ENCODE measurements at regions not wholly inside any gene's neighbourhood (a gene's known extent, or its start where the extent isn't known, plus 50 kb on each side); places are given as distances from the start of the nearest gene placed in this dataset.

GRCh38 chr6:137692806-137693205, 174.3 kb upstream of the TNFAIP3 start:
- no peaks in the 10 kb centered on the region for H3K9me3 ChIP-seq
- ATAC-seq (no peak), DNase-seq (no peak)
- intact Hi-C loops (cut with DNase I): loop anchor here in 1 of 10 donors (10.0 kb wide), 1 partner anchor 412 kb away; the partner anchor contains the start of gene PERP
- H3K4me1 ChIP-seq: peaks cover 0 to 38% (median 25%) of the 10 kb centered on the region in 9 donors
- TF ChIP-seq CTCF (IDR thresholded peaks at IDR 0.05): no peak
- H3K36me3 ChIP-seq: no peaks in the 10 kb centered on the region
- peak overlapping the region in 3 of 10 donors; percentile 2 to 48 (median 24) for H3K27ac ChIP-seq
- H3K27me3 ChIP-seq: no peaks in the 10 kb centered on the region
- no peak overlapping the region for H3K4me3 ChIP-seq

GRCh38 chr6:137693711-137694110, 173.3 kb upstream of the TNFAIP3 start:
- intact Hi-C loops (cut with DNase I): loop anchor here in 1 of 10 donors (10.0 kb wide), 1 partner anchor 411 kb away; the partner anchor contains the start of gene PERP
- ATAC-seq (peak in 3 of 8 donors; percentile 55 to 76 (median 66)), DNase-seq (no peak)
- Histone ChIP-seq H3K27me3 (no peaks in the 10 kb centered on the region), H3K27ac (peak overlapping the region in 4 of 10 donors; percentile 14 to 55 (median 38)), H3K4me3 (no peak overlapping the region), H3K9me3 (no peaks in the 10 kb centered on the region), H3K36me3 (no peaks in the 10 kb centered on the region), H3K4me1 (peaks cover 0 to 46% (median 29%) of the 10 kb centered on the region in 9 donors)
- TF ChIP-seq CTCF (IDR thresholded peaks at IDR 0.05): no peak
- 58% methylated on average over 1 of the region's 1 CpG for WGBS, 2 donors

GRCh38 chr6:137696765-137697164, 170.3 kb upstream of the TNFAIP3 start:
- no peak for TF ChIP-seq CTCF (IDR thresholded peaks at IDR 0.05)
- Histone ChIP-seq H3K27me3 (no peaks in the 10 kb centered on the region), H3K36me3 (no peaks in the 10 kb centered on the region), H3K4me1 (peaks cover 0 to 66% (median 30%) of the 10 kb centered on the region in 9 donors), H3K9me3 (no peaks in the 10 kb centered on the region), H3K27ac (peak overlapping the region in 9 of 10 donors; percentile 26 to 79 (median 63)), H3K4me3 (no peak overlapping the region)
- DNase-seq (no peak), ATAC-seq (peak in 6 of 8 donors; percentile 29 to 80 (median 58))
- WGBS, 2 donors: 54 to 68% methylated on average over 4 of the region's 4 CpGs
- intact Hi-C loops (cut with DNase I): loop anchor here in 1 of 10 donors (10.0 kb wide), 1 partner anchor 408 kb away; the partner anchor contains the start of gene PERP

GRCh38 chr6:137697267-137697938, 169.7 kb upstream of the TNFAIP3 start:
- no peak for DNase-seq
- peak; percentile 30 to 81 (median 60) for ATAC-seq
- Histone ChIP-seq H3K9me3 (no peaks in the 10 kb centered on the region), H3K27ac (peak overlapping the region in 9 of 10 donors; percentile 26 to 79 (median 63)), H3K4me3 (no peak overlapping the region), H3K27me3 (no peaks in the 10 kb centered on the region), H3K4me1 (peaks cover 0 to 69% (median 36%) of the 10 kb centered on the region in 9 donors), H3K36me3 (no peaks in the 10 kb centered on the region)
- TF ChIP-seq CTCF (IDR thresholded peaks at IDR 0.05): peak in 1 of 9 donors; percentile 17
- intact Hi-C loops (cut with DNase I): loop anchor here in 1 of 10 donors (10.0 kb wide), 1 partner anchor 407 kb away; the partner anchor contains the start of gene PERP
- 17 to 30% methylated on average over 2 of the region's 2 CpGs for WGBS, 2 donors

Data from heart right ventricle (tissue), 16 donors.